Stimulated activated CD8-positive, alpha-beta memory T cell treated with anti-CD3 and anti-CD28 coated beads, Interleukin-15, amount 100 ng/mL, for 48 hours (primary cell): ENCODE measurements at regions not wholly inside any gene's neighbourhood (a gene's known extent, or its start where the extent isn't known, plus 50 kb on each side); places are given as distances from the start of the nearest gene placed in this dataset.
"Not testable (repeated sequence)": the region's sequence is repeated elsewhere in the genome, so short reads cannot be mapped to it uniquely, and the experiment has no call there.

ENCODE experiments used
- DNase-seq, 2 donors: peaks; one replicate each; pipeline ENCODE4 v3.0.0-alpha.2; 2020; ENCODE audit warnings: low read depth in 2 of 2

GRCh38 chr6:21710216-21710615, 116.7 kb downstream of the SOX4 start:
- no peak for DNase-seq

- no peak for DNase-seq
Observed at GRCh38 chr6:21710908-21711627, 117.5 kb downstream of the SOX4 start.

GRCh38 chr6:21712213-21712612, 118.7 kb downstream of the SOX4 start:
- DNase-seq = no peak

- DNase-seq = no peak
Observed at GRCh38 chr6:21713481-21713880, 119.9 kb downstream of the SOX4 start.

GRCh38 chr6:21715180-21715579, 121.6 kb downstream of the SOX4 start:
- no peak for DNase-seq

GRCh38 chr6:21722510-21722909, 129.0 kb downstream of the SOX4 start:
- DNase-seq = no peak

- DNase-seq = no peak
Observed at GRCh38 chr6:21726676-21727075, 133.1 kb downstream of the SOX4 start.

GRCh38 chr6:21728141-21728540, 134.6 kb downstream of the SOX4 start:
- DNase-seq = no peak

- DNase-seq = no peak
Observed at GRCh38 chr6:21729431-21729830, 135.9 kb downstream of the SOX4 start.

- DNase-seq = no peak
Observed at GRCh38 chr6:21730533-21730932, 137.0 kb downstream of the SOX4 start.

- DNase-seq = no peak
Observed at GRCh38 chr6:21731411-21732031, 138.0 kb downstream of the SOX4 start.

- DNase-seq = not testable (repeated sequence)
Observed at GRCh38 chr6:21732032-21732730, 138.6 kb downstream of the SOX4 start.

- DNase-seq = no peak
Observed at GRCh38 chr6:21732731-21733130, 139.2 kb downstream of the SOX4 start.

GRCh38 chr6:21733311-21733710, 139.8 kb downstream of the SOX4 start:
- DNase-seq = no peak

- no peak for DNase-seq
Observed at GRCh38 chr6:21734204-21734603, 140.7 kb downstream of the SOX4 start.

GRCh38 chr6:21738180-21739094, 144.9 kb downstream of the SOX4 start:
- DNase-seq = no peak

GRCh38 chr6:21739241-21739640, 145.7 kb downstream of the SOX4 start:
- DNase-seq = no peak

- DNase-seq = no peak
Observed at GRCh38 chr6:21739838-21740237, 146.3 kb downstream of the SOX4 start.

- DNase-seq = no peak
Observed at GRCh38 chr6:21740376-21741124, 147.0 kb downstream of the SOX4 start.

- DNase-seq = no peak
Observed at GRCh38 chr6:21741221-21742109, 147.9 kb downstream of the SOX4 start.
